Spleen (tissue), 7 donors: ENCODE measurements at regions not wholly inside any gene's neighbourhood (a gene's known extent, or its start where the extent isn't known, plus 50 kb on each side); places are given as distances from the start of the nearest gene placed in this dataset.

Source experiments
- POLR2A ChIP-seq, 3 donors: fragments of 450-650 bp; IDR thresholded peaks; one replicate each; pipeline ENCODE4 v1.5.1; 2017; ENCODE audit warnings: antibody characterized with exemption in 3 of 3, mild to moderate bottlenecking in 1 of 3
- POLR2AphosphoS5 ChIP-seq, 3 donors: sonication (generic); formaldehyde crosslinking; IDR thresholded peaks; one replicate each; pipeline ENCODE4 v1.5.1; 2017; ENCODE audit warnings: antibody characterized with exemption in 3 of 3
- TF ChIP-seq, protein P1 (sequence below), 11 experiments: fragments of 200-600 bp in 7 of 11; fragments of 450-650 bp in 4 of 11; sonication (generic) in 4 of 11; IDR thresholded peaks in 8 of 11; conservative IDR thresholded peaks in 3 of 11; 1 replicate in 7 of 11; 2 replicates in 4 of 11; pipeline versions ENCODE4 v1.4.0 to v1.8.0; 2016 to 2021; ENCODE audit warnings: antibody characterized with exemption in 11 of 11, inconsistent platforms in 4 of 11, mild to moderate bottlenecking in 1 of 11
- donor health status: DM: no; HTN: no; CAD: no; lungs with moderate emphysema.
- donor health status: DM: no; HTN: no; CAD: no.
- donor health status: DM: no; HTN: no; CAD: no.

DNA sequence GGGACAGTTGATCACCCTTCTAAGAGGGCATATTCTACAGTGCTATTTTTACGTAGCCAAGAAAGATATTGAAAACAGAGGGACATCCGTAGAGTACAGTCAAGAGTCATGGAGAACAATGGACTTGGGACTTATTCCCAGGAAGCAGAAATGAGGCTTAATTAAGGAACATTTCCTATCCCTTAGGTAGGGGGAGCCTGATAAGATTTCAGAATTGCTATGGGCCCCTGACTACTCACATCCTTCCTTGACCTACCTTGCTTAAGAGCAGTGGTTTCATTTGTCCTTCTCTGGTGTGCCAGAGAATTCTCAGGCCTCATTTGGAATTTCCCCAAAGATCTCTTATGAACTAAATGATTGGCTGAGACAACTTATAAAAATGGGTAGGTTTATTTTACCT is 189.5 kb upstream of the DTNBP1 start:
- TF ChIP-seq, protein P1, sequence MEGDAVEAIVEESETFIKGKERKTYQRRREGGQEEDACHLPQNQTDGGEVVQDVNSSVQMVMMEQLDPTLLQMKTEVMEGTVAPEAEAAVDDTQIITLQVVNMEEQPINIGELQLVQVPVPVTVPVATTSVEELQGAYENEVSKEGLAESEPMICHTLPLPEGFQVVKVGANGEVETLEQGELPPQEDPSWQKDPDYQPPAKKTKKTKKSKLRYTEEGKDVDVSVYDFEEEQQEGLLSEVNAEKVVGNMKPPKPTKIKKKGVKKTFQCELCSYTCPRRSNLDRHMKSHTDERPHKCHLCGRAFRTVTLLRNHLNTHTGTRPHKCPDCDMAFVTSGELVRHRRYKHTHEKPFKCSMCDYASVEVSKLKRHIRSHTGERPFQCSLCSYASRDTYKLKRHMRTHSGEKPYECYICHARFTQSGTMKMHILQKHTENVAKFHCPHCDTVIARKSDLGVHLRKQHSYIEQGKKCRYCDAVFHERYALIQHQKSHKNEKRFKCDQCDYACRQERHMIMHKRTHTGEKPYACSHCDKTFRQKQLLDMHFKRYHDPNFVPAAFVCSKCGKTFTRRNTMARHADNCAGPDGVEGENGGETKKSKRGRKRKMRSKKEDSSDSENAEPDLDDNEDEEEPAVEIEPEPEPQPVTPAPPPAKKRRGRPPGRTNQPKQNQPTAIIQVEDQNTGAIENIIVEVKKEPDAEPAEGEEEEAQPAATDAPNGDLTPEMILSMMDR (IDR thresholded peaks at IDR 0.05 in 8 of 11, conservative IDR thresholded peaks at IDR 0.05 in 3 of 11): no peak
- TF ChIP-seq POLR2A (IDR thresholded peaks at IDR 0.05): no peak
- no peak for TF ChIP-seq POLR2AphosphoS5 (IDR thresholded peaks at IDR 0.05)
